OCI-LY7 (cell line): ENCODE measurements at regions not wholly inside any gene's neighbourhood (a gene's known extent, or its start where the extent isn't known, plus 50 kb on each side); places are given as distances from the start of the nearest gene placed in this dataset.

Source experiments
- BruUV-seq: library from RNA; stranded (reverse); fragments of 400-500 nt; replicated peaks from 2 replicates; lab custom pipeline; 2021; lab: Mats Ljungman, UMichigan
- CTCF ChIA-PET: fragments of 300-600 bp; sonication (Branson Sonifier 250); formaldehyde crosslinking; loops from one replicate; lab custom pipeline; 2022; ENCODE audit warnings: antibody characterized with exemption; ENCODE audit not compliant: unreplicated experiment; lab: Charles Lee
- POLR2A ChIA-PET: fragments of 300-600 bp; sonication (Branson Sonifier 250); formaldehyde crosslinking; loops from one replicate; lab custom pipeline; 2022; ENCODE audit warnings: antibody characterized with exemption; lab: Charles Lee
- DNase-seq: peaks from one replicate; pipeline ENCODE4 v3.0.0-alpha.2; 2015; ENCODE audit warnings: low spot score
- H2AFZ ChIP-seq: fragments of 200-600 bp; sonication (generic), shearing (Covaris generic); 2 replicates; pipeline ENCODE4 v1.6.1; 2014; ENCODE audit warnings: mild to moderate bottlenecking, antibody characterized with exemption, low read length, moderate library complexity
- H3K27ac ChIP-seq: fragments of 200-600 bp; sonication (generic); 2 replicates; pipeline ENCODE4 v1.5.1; 2014; ENCODE audit warnings: mixed run types, low read depth, mild to moderate bottlenecking, moderate library complexity, low read length, inconsistent platforms; ENCODE audit not compliant: poor library complexity, severe bottlenecking
- H3K36me3 ChIP-seq: fragments of 200-600 bp; sonication (generic); 2 replicates; pipeline ENCODE4 v1.6.1; 2014; ENCODE audit warnings: mild to moderate bottlenecking, antibody characterized with exemption, low read length, moderate library complexity, mixed read lengths; ENCODE audit not compliant: insufficient read depth
- H3K4me1 ChIP-seq: fragments of 200-600 bp; sonication (generic); 2 replicates; pipeline ENCODE4 v1.5.1; 2014; ENCODE audit warnings: mild to moderate bottlenecking, low read length; ENCODE audit not compliant: insufficient read depth, poor library complexity, severe bottlenecking
- H3K4me2 ChIP-seq: fragments of 200-600 bp; sonication (generic); 2 replicates; pipeline ENCODE4 v1.6.1; 2014; ENCODE audit warnings: mild to moderate bottlenecking, low read length
- H3K4me3 ChIP-seq: fragments of 200-600 bp; sonication (generic); 2 replicates; pipeline ENCODE4 v1.5.1; 2014; ENCODE audit warnings: mild to moderate bottlenecking, low read depth, low read length; ENCODE audit not compliant: poor library complexity, severe bottlenecking
- H3K79me2 ChIP-seq: fragments of 200-600 bp; sonication (generic); 2 replicates; pipeline ENCODE4 v1.6.1; 2016; ENCODE audit warnings: low read depth, mild to moderate bottlenecking, low read length, moderate library complexity, mixed read lengths; ENCODE audit not compliant: insufficient read depth
- H3K9me2 ChIP-seq: fragments of 200-600 bp; sonication (generic); 2 replicates; pipeline ENCODE4 v1.6.1; 2016; ENCODE audit warnings: mild to moderate bottlenecking, low read length, mixed read lengths; ENCODE audit not compliant: insufficient read depth
- H3K9me3 ChIP-seq: fragments of 200-600 bp; sonication (generic); 2 replicates; pipeline ENCODE4 v1.6.1; 2014; ENCODE audit warnings: mild to moderate bottlenecking, mixed run types, low read length, mixed read lengths
- H4K20me1 ChIP-seq: fragments of 200-600 bp; sonication (generic); 2 replicates; pipeline ENCODE4 v1.6.1; 2014; ENCODE audit warnings: mild to moderate bottlenecking, antibody characterized with exemption, low read length, moderate library complexity, mixed read lengths; ENCODE audit not compliant: insufficient read depth
- CTCF ChIP-seq: fragments of 200-600 bp; sonication (generic); conservative IDR thresholded peaks from 2 replicates; pipeline ENCODE4 v1.5.1; 2014; ENCODE audit warnings: mild to moderate bottlenecking, antibody characterized with exemption, low read length, moderate library complexity, mixed read lengths
- EZH2phosphoT487 ChIP-seq: fragments of 200-600 bp; sonication (generic); IDR thresholded peaks from 2 replicates; pipeline ENCODE4 v1.6.1; 2018; ENCODE audit warnings: low read depth, borderline replicate concordance, mild to moderate bottlenecking, mixed run types, antibody characterized with exemption, low read length, moderate library complexity, mixed read lengths
- intact Hi-C: fragments of 100-400 bp; cut with micrococcal nuclease; formaldehyde crosslinking; loops from one replicate; pipeline ENCODE4 v1.10.0; 2022; ENCODE audit not compliant: unreplicated experiment

GRCh38 chrX:70988425-70988824 is 57.5 kb upstream of the SLC7A3 start:
- Histone ChIP-seq H3K4me1 (no peaks in the 10 kb centered on the region), H4K20me1 (no peaks in the 10 kb centered on the region), H3K4me3 (no peak overlapping the region), H2AFZ (no peak overlapping the region), H3K27ac (no peak overlapping the region), H3K9me3 (no peaks in the 10 kb centered on the region), H3K36me3 (no peaks in the 10 kb centered on the region), H3K9me2 (no peaks in the 10 kb centered on the region), H3K79me2 (no peaks in the 10 kb centered on the region), H3K4me2 (no peak overlapping the region)
- intact Hi-C loops: no loop called here
- POLR2A ChIA-PET: interaction anchor here (0.6 to 0.7 kb wide), 2 partner anchors 90 to 1720 kb away, joined by 3 read pairs; no protein-coding TSS in a partner anchor
- TF ChIP-seq CTCF (no peak), EZH2phosphoT487 (no peak)
- CTCF ChIA-PET: no interaction called here
- BruUV-seq: no TSS peak
- no peak for DNase-seq
